ENCODE measurements at regions not wholly inside any gene's neighbourhood (a gene's known extent, or its start where the extent isn't known, plus 50 kb on each side); places are given as distances from the start of the nearest gene placed in this dataset.
"Not testable (repeated sequence)": the region's sequence is repeated elsewhere in the genome, so short reads cannot be mapped to it uniquely, and the experiment has no call there.

DNA sequence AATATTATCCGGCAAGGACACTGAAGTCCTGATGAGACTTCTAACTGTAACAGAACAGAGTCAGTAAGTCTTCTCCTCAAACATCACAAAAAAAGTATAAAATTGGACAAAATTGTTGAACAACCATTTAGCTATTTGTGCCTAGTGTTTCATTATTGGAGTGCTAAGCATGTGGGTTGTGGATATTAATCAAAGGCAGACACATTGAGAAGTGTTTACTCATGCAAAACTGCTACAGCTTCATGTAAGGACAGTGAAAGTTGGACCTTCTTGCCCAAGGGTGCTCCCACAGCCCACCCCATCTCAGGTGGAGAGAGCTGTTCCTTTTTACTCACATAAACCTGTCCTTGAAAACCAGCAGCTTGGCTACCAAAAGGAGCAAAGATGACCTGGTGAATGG is 355.1 kb upstream of the DAB2 start:
- no peak for DNase-seq

- DNase-seq = no peak
Measured at GRCh38 chr5:39775797-39776365, 351.1 kb upstream of the DAB2 start.

DNA sequence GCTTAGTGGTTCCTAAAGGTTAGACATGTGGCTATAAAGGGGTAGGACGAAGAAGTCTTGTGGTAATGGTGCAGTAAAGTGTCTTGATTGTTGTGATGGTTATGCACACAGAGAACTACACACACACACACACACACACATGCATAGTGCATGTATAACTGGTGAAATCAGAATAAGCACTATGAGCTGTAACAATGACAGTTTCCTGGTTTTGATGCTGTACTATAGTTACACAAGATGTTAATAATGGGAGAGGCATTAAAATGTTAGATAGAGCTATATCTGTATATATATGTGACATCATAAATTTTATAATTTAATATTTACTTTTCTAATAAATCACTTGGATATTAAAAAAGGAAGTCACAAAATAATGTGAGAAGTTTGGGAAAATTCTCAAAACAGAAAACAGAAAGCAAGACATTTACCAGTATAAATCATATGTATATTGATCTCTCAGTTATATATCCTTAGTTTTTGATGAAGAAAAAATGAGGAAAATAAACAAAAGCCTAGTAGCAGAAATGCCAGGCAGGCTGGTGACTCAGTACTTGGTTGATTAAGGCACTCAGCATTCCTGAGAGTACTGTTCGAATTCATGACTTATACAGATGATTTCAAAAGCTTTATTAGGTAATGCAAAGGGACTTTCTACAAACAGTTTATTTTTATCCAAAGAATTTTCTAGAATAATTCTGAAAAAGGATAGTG is 350.5 kb upstream of the DAB2 start:
- DNase-seq = no peak

DNA sequence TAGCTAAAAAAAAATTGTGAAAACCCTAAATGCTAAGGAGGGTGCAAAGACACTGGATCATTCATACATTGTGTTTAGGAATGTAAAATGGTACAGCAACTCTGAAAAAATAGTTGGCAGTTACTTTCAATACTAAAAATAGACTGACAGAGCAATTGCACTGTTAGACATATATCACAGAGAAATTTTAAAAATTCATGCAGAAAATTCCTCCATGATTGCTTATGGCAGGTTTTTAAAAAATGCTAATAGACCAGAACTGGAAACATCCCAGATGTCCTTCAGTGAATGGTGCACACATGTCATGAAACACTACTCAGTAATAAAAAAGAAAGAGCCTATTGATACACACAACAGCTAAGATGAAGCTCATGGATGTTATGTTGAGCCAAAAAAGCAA is 349.8 kb upstream of the DAB2 start:
- DNase-seq = no peak

- no peak for DNase-seq
Measured at GRCh38 chr5:39772307-39772706, 347.5 kb upstream of the DAB2 start.

GRCh38 chr5:39767916-39768315 is 343.1 kb upstream of the DAB2 start:
- DNase-seq = no peak

DNA sequence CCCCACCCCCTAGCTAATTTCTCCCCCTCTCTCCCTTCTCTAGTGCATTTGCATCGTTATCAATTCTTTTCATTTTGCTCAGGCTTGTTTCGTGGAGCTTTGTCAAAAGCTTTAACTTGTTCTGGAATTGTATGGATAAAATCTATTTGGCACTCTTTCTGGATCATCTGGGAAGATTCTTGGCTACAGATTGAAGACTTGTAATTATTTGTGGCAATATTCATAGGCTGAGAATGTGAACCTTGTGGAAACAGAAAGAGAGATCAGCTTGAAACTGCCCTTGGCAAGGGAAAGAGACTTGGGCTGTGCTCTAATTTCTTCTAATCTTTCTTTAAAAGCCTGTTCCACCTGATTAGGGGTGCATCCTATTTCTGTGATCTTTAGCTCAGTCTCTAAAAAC is 340.6 kb upstream of the DAB2 start:
- DNase-seq = no peak

GRCh38 chr5:39762761-39763160 is 338.0 kb upstream of the DAB2 start:
- DNase-seq = no peak

GRCh38 chr5:39761199-39761950 is 336.6 kb upstream of the DAB2 start:
- no peak for DNase-seq

GRCh38 chr5:39760385-39761198 is 335.8 kb upstream of the DAB2 start:
- peak; percentile 8 for DNase-seq

DNA sequence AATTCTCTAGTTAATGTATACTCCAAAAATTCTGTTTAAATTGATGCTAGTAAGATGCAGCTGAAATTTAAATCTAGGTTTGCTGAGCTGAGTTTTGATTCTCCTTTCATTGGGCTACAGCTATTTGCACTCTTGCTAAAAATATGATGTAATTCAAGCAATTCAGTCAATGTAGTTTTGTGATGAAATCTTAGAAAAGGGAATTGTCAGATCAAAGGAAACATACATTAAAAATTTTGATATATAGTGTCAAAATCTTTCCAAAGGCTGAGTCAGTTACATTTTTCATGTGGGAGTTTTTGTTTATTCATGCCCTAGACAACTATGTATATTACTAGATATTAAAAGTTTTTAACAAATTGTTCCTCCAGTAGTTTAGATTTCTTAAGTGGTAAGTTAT is 334.9 kb upstream of the DAB2 start:
- DNase-seq = no peak

DNA sequence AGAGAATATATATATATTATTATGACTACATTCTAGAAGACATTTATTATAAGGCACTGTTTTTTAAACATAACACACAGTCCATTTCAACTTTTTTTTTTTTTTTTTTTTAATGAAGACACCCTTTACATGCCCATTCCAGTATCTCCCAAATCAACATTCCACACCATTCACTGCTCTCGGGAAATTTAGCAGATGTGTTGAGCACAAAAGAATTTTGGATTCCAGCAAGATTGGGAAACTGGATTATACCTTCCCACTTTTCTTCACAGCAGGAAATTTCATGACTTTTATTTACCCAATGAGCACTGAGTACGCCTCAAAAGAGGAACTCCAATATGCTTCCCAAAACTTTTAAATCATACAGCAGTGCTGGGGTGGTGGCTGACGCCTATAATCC is 333.6 kb upstream of the DAB2 start:
- no peak for DNase-seq

- no peak for DNase-seq
Measured at GRCh38 chr5:39757131-39757530, 332.4 kb upstream of the DAB2 start.

GRCh38 chr5:39755986-39756385 is 331.2 kb upstream of the DAB2 start:
- no peak for DNase-seq

DNA sequence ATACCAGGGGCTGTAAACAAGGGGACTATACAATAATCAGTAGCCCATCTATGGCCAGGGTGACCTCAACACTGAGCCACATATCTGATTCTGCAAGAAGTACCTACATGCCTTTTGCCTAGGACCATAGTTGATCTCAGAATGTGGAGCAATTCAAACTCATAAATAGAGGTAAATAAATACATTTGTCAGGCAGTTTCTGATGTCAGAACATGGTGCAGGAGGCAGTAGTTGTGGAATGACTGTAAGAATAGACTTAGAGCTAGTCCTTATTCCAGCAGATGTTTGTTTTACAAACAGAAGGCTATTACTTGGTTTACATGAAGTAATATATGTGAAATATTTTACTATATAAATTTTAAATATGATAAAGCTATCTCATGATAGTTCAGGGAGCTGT is 330.7 kb upstream of the DAB2 start:
- DNase-seq = no peak

DNA sequence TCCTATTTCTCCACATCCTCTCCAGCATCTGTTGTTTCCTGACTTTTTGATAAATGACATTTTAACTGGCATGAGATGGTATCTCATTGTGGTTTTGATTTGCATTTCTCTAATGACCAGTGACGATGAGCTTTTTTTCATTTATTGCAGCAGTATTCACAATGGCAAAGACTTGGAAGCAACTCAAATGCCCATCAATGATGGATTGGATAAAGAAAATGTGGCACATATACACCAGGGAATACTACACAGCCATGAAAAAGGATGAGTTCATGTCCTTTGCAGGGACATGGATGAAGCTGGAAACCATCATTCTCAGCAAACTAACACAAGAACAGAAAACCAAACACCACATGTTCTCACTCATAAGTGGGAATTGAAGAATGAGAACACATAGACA is 329.0 kb upstream of the DAB2 start:
- not testable (repeated sequence) for DNase-seq

- DNase-seq = no peak
Measured at GRCh38 chr5:39750661-39751060, 325.9 kb upstream of the DAB2 start.

DNA sequence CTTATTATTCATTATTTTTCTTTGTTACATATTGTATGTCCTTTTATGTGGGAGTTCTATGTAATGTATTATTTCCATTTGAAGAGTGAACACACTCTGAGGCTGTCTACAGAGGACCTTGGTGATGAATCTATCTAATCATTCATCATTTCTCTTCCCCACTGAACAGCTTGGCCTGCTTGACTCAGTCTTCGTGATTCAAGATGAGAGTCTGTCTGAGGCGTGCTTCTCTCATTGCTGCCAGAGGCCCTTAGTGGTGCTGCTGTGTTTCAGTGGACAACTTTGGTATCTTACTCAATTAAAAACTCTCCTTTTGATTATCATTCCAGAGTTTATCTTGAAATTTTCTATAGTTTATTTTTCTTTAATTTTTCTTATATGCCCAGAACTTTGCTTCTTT is 318.1 kb upstream of the DAB2 start:
- DNase-seq = no peak

DNA sequence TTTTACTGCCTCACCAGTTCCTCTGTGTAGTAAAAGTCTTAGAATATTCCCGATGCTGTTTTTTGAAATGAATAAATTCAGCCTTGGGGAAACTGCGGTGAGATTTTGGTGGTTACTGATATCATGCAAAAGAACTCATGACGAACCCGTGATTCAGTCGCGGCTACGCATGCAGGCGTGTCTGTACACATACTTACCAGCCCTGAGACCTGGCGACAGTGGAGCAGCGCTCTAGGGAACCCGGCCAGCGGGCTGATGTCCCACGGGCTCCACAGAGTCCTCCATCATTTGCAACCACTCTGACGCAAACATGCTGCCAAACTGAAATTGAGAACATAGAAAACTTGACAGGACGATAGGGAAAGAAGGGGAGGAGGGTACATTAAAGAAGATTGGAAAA is 315.6 kb upstream of the DAB2 start:
- no peak for DNase-seq

- DNase-seq = no peak
Measured at GRCh38 chr5:39732166-39732565, 307.4 kb upstream of the DAB2 start.

DNA sequence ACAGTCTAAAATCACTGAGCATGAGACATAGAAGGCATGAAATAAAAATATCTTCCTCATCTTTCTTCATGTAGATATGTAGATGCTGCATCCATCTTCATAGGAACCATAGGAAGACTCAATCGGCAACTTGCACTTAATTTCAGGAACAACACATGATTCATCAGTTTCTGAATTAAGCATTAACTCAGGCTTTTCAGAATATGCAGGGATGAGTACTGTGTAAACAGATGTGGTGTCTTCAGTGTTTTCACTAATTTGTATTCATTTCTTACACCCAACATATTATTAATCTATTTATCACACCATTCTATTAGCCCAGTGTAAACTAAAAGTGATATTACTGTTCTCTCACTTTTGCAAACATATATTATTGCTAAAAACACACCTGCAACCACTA is 305.9 kb upstream of the DAB2 start:
- no peak for DNase-seq

- no peak for DNase-seq
Measured at GRCh38 chr5:39730006-39730405, 305.2 kb upstream of the DAB2 start.

- no peak for DNase-seq
Measured at GRCh38 chr5:39726467-39726866, 301.7 kb upstream of the DAB2 start.

DNA sequence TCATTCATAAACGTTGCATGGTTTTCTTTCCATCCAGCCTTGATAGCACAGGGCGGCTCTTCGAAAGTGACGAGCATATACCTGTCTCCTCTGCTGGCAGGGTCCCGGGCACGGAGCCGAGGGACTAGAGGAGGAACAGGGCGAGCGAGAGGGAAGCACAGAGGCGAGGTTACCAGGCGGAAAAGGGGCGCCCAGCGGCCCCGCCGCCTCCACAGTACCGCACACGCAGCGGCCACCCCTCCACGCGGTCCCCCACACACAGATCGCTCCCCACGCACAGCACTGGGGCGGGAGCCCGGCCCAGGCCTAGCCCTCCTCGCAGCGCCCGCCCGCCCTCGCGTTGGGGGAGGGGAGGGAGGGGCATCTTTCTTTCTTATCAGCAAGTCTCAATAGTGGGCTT is 296.6 kb upstream of the DAB2 start:
- DNase-seq = no peak
